ENCODE measurements at regions not wholly inside any gene's neighbourhood (a gene's known extent, or its start where the extent isn't known, plus 50 kb on each side); places are given as distances from the start of the nearest gene placed in this dataset.
"Not testable (repeated sequence)": the region's sequence is repeated elsewhere in the genome, so short reads cannot be mapped to it uniquely, and the experiment has no call there.

DNA sequence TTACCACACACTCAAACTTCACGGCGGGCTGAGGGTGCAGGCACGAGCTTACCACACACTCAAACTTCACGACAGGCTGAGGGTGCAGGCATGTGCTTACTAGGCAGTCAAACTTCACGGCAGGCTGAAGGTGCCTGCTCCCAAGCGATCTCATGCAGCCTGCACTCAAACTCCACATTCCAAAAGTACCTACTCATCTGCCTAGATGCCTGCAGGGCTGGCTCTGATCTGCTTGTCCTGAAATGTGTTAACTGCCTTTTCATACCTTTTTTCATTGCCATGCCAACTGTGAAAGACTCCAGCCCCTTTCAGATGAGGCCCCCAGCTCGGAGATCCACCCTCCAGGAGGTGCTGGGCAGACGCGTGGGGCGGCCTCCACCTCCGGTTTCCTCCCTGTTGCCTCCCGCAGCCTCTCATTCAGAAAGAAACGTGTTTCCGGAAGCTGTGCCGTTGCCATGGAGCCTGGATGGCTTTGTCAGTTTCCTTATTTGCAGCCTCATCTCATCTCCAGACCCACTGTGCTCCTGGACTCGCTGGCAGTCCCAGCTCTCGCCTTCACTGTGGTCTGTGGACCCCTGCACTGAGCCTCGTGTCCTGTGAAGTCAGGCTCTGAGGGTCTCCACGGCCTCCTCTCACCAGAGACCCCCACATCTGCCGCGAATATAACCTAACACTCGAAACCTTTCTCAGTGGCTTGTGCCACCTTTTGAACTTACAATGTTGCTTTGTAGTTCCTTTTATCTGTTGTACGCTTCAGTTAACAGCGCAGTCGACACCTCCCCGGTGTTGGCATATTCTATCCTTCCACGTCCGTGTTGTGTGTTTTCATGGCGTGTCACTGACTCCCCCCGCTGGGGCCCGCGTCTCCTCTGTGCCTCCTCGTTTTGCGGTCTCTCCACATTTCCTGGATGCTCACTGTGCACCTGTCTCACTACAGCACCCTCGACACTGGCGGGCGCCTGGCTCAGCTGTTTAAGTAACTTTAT, 106.1 kb upstream of the ALKAL2 start:
- FAIRE-seq, result no peak

GRCh38 chr2:392926-393280, 105.0 kb upstream of the ALKAL2 start:
- no peak for FAIRE-seq

DNA sequence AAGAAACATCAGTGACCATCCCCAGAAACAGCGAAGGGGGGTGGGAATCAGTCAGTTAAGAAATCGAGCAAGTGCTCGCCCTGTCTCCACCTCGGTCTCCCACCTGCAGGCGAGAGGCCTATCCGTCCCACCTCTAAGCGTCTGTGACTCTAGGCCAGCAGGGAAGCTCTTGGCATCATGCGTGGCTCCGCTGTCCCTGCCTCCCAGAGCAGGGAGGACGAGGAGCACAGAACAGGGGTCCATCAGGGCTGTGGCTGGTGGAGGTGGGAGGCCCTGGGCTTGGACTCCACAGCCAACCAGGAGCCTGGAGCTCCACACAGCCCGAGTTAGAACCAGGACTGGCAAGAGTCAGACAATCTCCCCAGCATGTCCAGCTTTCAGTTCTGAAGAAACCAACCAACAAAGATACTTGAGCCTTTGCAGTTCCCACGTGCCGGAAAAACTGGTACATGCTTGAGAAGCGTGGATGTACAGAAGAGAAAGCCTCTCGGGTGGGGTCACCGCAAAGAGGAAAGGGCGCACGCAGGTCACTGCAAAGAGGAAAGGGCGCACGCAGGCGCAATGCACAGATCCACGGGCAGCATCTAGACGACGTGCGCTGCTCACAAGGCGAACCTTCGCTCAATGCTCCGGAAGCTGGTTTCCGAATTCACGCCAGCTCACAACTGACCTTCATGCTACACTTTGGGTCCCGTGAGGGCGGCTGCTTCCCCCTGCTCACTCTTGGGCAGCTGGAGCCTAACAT, 104.5 kb upstream of the ALKAL2 start:
- FAIRE-seq, result no peak

DNA sequence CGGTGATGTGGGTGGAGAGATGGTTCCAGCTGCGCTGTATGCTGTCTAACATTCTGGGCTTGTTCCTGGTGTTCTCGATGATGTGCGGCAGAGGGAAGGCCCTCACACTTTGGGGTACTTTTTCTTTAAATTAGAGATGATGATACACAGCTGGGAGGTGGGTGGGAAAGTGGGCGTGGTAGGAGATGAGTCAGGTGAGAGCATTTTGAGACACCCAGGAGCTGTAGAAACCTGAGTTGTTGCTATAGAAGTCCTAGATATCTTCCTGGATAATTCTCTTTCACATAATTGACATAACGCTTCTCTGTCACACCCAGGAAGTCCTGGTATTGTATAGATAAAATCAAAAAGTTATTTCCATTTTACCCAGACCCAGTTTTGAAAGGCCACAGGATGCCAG, 103.8 kb upstream of the ALKAL2 start:
- FAIRE-seq, result no peak

DNA sequence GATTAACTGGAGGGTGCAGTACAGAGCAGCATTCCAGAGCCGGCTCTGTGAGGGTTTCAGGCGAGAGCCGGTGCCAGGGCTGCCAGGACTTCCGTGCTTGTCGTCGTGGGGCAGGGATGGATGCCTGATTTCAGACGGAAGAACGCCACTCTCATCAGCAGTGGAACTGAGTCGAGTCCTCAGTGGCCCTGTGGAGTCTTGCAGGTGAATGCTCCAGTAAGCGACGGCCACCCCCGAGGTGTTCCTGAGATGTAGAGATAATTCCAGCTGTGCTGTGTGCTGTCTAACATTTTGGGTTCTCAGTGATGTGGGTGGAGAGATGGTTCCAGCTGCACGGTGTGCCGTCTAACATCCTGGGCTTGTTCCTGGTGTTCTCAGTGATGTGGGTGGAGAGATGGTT, 103.1 kb upstream of the ALKAL2 start:
- no peak for FAIRE-seq

- not testable (repeated sequence) for FAIRE-seq
Observed at GRCh38 chr2:389985-390384, 102.1 kb upstream of the ALKAL2 start.

GRCh38 chr2:388752-389151, 100.9 kb upstream of the ALKAL2 start:
- FAIRE-seq, result not testable (repeated sequence)

DNA sequence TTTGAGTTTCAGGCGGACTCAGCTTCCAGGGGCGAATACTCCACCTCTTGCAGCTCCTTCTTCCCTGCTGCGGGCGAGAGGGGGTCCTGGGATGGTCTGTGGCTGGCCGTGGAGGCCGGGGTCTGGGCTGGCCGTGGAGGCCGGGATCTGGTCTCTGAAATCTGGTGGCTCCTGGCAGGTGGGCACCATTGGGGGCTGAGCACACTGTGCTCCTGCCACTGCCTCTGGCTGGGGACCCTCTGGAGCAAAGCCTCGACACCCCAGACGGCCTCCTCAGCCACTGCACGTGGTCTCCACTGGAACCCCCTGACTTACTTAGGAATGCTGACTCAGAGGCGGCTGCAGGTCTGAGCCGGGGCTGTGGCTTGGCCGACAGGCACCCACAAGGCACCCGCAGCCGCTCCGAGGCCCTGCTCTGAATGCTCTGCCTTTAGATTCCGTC, 100.1 kb upstream of the ALKAL2 start:
- FAIRE-seq, result no peak

GRCh38 chr2:386406-387103, 98.7 kb upstream of the ALKAL2 start:
- FAIRE-seq, result no peak

DNA sequence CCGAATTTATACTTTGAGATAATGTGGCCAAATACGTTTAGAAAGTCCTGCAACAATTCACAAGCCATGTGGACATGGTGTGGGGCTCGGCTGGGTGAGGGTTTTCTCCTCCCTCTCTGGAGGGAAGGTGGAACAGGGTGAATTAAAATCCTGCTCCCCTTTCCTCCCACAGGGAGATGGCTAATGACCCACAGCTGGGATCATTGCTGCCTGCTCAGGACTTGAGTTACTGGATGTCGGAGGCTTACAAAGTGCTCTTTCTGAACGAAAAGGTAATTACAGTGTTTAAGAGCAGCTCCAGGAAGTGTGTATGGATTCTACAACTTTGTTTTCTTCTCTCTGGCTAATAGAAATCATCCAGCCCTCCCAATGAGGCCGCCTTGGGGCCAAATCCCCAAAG, 97.9 kb upstream of the ALKAL2 start:
- no peak for FAIRE-seq

GRCh38 chr2:385061-385460, 97.2 kb upstream of the ALKAL2 start:
- FAIRE-seq, result no peak

DNA sequence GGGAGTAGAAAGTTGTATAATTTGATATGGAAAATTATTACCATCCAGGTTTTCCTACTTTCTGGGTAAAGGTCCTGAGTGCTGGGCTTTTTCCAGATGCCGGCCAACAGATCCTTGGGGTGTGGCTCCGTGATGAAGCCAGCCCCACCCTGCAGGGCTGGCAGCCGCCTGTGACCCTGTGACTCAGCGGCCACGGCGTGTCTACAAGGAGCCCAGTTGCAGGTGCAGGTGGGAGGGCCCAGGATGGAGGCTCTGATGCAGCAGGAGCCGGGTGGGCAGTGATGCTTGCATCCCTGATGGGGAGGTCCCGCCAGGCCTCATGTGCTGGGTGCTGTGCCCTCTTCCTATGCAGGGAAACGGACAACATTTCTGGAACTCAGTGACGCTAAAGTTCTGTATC, 96.0 kb upstream of the ALKAL2 start:
- no peak for FAIRE-seq

DNA sequence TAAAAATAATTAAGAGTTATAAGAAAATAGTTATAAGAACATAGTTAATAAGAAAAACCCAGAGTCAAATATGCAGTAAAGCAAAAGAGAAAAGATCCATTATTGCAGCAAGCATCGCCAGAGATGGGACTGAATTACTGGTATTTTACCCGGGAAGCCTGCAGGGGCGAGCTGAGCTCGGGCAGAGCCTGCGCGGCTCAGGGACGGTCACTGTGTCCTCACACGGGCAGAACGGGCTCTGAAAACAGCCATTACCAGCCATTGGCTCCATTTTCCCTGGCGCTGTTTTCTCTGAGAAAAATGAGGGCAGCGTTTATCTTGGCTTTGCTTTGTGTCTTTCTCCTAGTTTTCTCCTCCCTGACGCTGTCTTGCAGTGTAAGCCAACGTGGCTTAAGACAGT, 95.3 kb upstream of the ALKAL2 start:
- no peak for FAIRE-seq

- FAIRE-seq, result no peak
Observed at GRCh38 chr2:382728-383022, 94.8 kb upstream of the ALKAL2 start.

GRCh38 chr2:381941-382727, 94.2 kb upstream of the ALKAL2 start:
- no peak for FAIRE-seq

DNA sequence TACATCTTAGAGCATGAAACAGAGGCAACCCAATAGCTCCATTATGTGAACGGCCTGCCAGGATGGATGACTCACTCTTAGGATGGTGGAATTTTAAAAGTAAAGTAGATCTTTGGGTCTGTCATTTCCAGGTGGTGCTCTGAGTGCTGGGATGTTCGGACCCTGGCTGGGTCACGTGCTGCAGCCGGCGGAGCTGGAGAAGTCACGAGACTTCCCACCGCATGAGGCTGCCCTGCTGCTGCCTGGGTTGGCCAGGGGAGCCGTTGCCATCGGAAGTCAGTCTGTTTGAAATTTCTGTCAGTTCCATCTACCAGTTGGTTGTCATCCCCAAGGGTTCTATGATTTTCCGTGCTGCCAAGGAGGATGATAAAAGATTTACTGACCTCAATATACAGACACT, 93.3 kb upstream of the ALKAL2 start:
- FAIRE-seq, result no peak

GRCh38 chr2:380772-381171, 92.9 kb upstream of the ALKAL2 start:
- no peak for FAIRE-seq

DNA sequence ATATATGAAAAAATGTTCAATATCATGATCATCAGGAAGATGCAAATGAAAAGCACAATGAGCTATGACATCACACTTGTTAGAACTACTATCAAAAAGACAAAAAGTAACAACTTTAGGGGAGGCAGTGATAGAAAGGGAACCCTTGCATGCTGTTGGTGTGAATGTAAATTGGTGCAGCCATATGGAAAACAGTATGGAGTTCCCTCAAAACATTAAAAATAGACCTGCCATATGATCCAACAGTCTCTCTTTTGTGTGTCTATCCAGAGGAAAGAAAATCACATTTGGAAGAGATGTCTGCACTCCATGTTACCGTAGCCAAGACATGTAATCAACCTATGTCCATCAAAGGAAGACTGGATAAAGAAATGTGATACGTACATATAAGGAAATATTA, 92.3 kb upstream of the ALKAL2 start:
- no peak for FAIRE-seq

- FAIRE-seq, result no peak
Observed at GRCh38 chr2:379778-380177, 91.9 kb upstream of the ALKAL2 start.

DNA sequence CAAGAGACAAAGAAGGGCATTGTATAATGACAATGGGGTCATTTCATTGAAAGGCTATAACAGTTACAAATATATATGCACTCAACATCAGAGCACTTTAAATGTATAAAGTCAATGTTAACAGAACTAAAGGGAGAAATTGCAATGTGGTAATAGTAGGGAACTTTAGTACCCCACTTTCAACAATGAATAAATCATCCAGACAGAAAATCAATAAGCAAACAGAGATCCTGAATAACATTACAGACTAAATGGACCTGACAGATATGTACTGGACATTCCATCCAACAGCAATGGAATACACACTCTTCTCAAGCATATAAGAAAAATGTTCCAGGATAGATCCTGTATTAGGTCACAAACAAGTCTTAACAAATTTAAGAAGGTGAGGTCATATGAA, 90.5 kb upstream of the ALKAL2 start:
- FAIRE-seq, result no peak

GRCh38 chr2:377414-377813, 89.5 kb upstream of the ALKAL2 start:
- FAIRE-seq, result no peak

- no peak for FAIRE-seq
Observed at GRCh38 chr2:375956-376307, 88.0 kb upstream of the ALKAL2 start.

Measured in A204.1 (cell line).